ENCODE measurements at regions not wholly inside any gene's neighbourhood (a gene's known extent, or its start where the extent isn't known, plus 50 kb on each side); places are given as distances from the start of the nearest gene placed in this dataset.

DNA sequence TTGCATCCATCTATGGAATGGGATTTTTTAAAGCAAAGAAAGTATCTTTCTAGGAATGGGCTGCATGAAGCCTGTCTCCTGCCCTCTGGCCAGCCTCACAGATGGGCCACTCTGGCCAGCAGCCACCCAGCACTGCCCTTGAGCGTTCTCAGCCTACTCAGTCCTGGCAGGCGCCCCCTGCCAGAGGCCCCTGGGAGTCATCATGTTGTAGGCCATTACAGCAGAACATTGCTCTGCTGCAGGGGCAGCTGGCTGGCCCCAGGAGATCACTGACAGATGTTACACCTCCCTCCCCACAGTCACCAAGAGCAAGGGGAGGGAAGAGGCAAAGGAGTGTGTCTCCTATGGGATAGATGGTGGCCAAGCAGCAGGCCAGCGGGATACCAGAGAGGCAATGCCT lies 363.7 kb downstream of the NXPE2 start:
- Histone ChIP-seq H3K4me2 (ENCODE audit: low read length) (no peak overlapping the region), H3K79me2 (ENCODE audit: control insufficient read depth, low read length) (no peaks in the 10 kb centered on the region), H3F3A (ENCODE audit: control insufficient read depth, insufficient read depth) (no peaks in the 10 kb centered on the region), H4K20me1 (ENCODE audit: control insufficient read depth, insufficient read depth, low read depth, low read length) (no peaks in the 10 kb centered on the region), H3K9me3 (ENCODE audit: control insufficient read depth, insufficient read depth, low read length) (no peaks in the 10 kb centered on the region), H3K4me1 (ENCODE audit: control insufficient read depth, low read length) (no peaks in the 10 kb centered on the region), H3K36me3 (ENCODE audit: control insufficient read depth, low read length) (no peaks in the 10 kb centered on the region), H3K4me3 (ENCODE audit: low read length) (no peak overlapping the region), H3K27me3 (ENCODE audit: control insufficient read depth, low read length) (no peaks in the 10 kb centered on the region), H3K9me2 (replicated peaks; ENCODE audit: control insufficient read depth, low read length) (no peaks in the 10 kb centered on the region), H3K27ac (ENCODE audit: low read depth, low read length) (no peak overlapping the region)
- TF ChIP-seq EZH2phosphoT487 (IDR thresholded peaks at IDR 0.05; ENCODE audit: borderline replicate concordance, low read length), result no peak
- TF ChIP-seq, protein P1, sequence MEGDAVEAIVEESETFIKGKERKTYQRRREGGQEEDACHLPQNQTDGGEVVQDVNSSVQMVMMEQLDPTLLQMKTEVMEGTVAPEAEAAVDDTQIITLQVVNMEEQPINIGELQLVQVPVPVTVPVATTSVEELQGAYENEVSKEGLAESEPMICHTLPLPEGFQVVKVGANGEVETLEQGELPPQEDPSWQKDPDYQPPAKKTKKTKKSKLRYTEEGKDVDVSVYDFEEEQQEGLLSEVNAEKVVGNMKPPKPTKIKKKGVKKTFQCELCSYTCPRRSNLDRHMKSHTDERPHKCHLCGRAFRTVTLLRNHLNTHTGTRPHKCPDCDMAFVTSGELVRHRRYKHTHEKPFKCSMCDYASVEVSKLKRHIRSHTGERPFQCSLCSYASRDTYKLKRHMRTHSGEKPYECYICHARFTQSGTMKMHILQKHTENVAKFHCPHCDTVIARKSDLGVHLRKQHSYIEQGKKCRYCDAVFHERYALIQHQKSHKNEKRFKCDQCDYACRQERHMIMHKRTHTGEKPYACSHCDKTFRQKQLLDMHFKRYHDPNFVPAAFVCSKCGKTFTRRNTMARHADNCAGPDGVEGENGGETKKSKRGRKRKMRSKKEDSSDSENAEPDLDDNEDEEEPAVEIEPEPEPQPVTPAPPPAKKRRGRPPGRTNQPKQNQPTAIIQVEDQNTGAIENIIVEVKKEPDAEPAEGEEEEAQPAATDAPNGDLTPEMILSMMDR (IDR thresholded peaks at IDR 0.05; ENCODE audit: low read depth, low read length, poor library complexity, severe bottlenecking), result no peak

DNA sequence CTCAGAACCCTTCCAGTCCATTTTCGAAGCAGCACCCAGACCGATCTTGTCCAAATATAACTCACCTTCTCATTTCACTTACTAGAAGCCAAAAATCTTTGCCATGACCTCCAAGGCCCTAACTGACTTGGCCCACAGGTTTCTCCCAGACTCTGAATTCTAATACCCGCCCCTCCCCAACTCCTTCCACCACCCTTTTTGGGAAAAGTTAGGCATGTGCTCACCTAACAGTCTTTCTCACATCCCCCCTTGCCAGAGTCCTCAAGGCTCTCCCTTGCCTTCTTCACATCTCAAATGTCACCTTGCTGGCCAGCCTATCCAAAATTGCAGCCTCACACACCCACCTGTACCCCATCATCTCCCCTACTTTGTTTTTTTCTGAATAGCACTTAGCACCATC lies 369.3 kb downstream of the NXPE2 start:
- Histone ChIP-seq H3K27me3 (ENCODE audit: control insufficient read depth, low read length) (no peaks in the 10 kb centered on the region), H3K4me2 (ENCODE audit: low read length) (no peak overlapping the region), H3K9me3 (ENCODE audit: control insufficient read depth, insufficient read depth, low read length) (no peaks in the 10 kb centered on the region), H3K4me1 (ENCODE audit: control insufficient read depth, low read length) (no peaks in the 10 kb centered on the region), H3K79me2 (ENCODE audit: control insufficient read depth, low read length) (no peaks in the 10 kb centered on the region), H3K4me3 (ENCODE audit: low read length) (no peak overlapping the region), H3F3A (ENCODE audit: control insufficient read depth, insufficient read depth) (no peaks in the 10 kb centered on the region), H4K20me1 (ENCODE audit: control insufficient read depth, insufficient read depth, low read depth, low read length) (no peaks in the 10 kb centered on the region), H3K9me2 (replicated peaks; ENCODE audit: control insufficient read depth, low read length) (no peaks in the 10 kb centered on the region), H3K36me3 (ENCODE audit: control insufficient read depth, low read length) (no peaks in the 10 kb centered on the region), H3K27ac (ENCODE audit: low read depth, low read length) (no peak overlapping the region)
- TF ChIP-seq, protein P1 (IDR thresholded peaks at IDR 0.05; ENCODE audit: low read depth, low read length, poor library complexity, severe bottlenecking), result no peak
- no peak for TF ChIP-seq EZH2phosphoT487 (IDR thresholded peaks at IDR 0.05; ENCODE audit: borderline replicate concordance, low read length)

DNA sequence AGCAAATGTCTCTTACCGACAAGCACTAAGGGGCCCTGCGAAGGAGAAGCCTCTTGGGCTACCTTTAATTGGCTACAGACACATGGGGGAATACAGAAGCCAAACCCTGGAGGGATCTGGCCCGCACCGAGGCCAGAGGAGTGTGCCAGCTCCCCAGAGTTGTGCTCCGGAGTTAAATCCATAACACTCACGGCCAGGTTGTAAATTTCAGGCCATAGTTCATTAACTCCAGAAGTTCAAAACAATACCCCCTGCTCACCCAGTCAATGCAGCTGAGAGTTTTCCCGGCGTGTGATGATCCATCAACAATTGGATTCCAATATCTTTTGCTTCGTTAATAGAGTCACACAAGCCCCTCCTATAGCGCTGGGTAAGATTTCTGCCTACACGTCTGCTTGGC lies 371.5 kb downstream of the NXPE2 start:
- Histone ChIP-seq H3K79me2 (ENCODE audit: control insufficient read depth, low read length) (no peaks in the 10 kb centered on the region), H4K20me1 (ENCODE audit: control insufficient read depth, insufficient read depth, low read depth, low read length) (no peaks in the 10 kb centered on the region), H3K9me3 (ENCODE audit: control insufficient read depth, insufficient read depth, low read length) (no peaks in the 10 kb centered on the region), H3F3A (ENCODE audit: control insufficient read depth, insufficient read depth) (no peaks in the 10 kb centered on the region), H3K27ac (ENCODE audit: low read depth, low read length) (no peak overlapping the region), H3K4me2 (ENCODE audit: low read length) (no peak overlapping the region), H3K36me3 (ENCODE audit: control insufficient read depth, low read length) (no peaks in the 10 kb centered on the region), H3K27me3 (ENCODE audit: control insufficient read depth, low read length) (no peaks in the 10 kb centered on the region), H3K9me2 (replicated peaks; ENCODE audit: control insufficient read depth, low read length) (no peaks in the 10 kb centered on the region), H3K4me1 (ENCODE audit: control insufficient read depth, low read length) (no peaks in the 10 kb centered on the region), H3K4me3 (ENCODE audit: low read length) (no peak overlapping the region)
- TF ChIP-seq, protein P1 (IDR thresholded peaks at IDR 0.05; ENCODE audit: low read depth, low read length, poor library complexity, severe bottlenecking), result no peak
- TF ChIP-seq EZH2phosphoT487 (IDR thresholded peaks at IDR 0.05; ENCODE audit: borderline replicate concordance, low read length), result no peak

DNA sequence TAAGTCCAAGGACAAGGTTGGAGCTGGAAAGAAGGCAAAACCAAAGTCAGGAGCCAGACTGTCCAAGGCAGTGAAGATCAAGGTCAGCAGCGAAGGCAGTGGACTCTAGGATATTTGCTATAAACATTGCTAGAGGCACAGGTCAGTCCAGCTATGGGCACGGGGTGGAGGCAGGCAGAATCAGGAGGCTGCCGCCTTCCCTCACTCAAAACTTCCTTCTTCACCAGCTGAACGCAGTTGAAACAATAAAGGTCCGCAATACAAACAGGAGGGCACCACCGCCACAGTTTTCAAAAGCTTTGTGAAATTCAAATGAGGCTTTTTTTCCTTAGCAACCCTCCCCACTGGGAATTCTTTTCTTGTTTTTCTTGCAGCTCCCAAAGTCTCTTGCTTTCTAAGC lies 372.4 kb downstream of the NXPE2 start:
- no peaks in the 10 kb centered on the region for H4K20me1 ChIP-seq (ENCODE audit: control insufficient read depth, insufficient read depth, low read depth, low read length)
- H3F3A ChIP-seq (ENCODE audit: control insufficient read depth, insufficient read depth), result no peaks in the 10 kb centered on the region
- no peaks in the 10 kb centered on the region for H3K9me2 ChIP-seq (replicated peaks; ENCODE audit: control insufficient read depth, low read length)
- H3K4me2 ChIP-seq (ENCODE audit: low read length), result no peak overlapping the region
- no peaks in the 10 kb centered on the region for H3K27me3 ChIP-seq (ENCODE audit: control insufficient read depth, low read length)
- TF ChIP-seq, protein P1 (IDR thresholded peaks at IDR 0.05; ENCODE audit: low read depth, low read length, poor library complexity, severe bottlenecking), result no peak
- TF ChIP-seq EZH2phosphoT487 (IDR thresholded peaks at IDR 0.05; ENCODE audit: borderline replicate concordance, low read length), result no peak
- H3K36me3 ChIP-seq (ENCODE audit: control insufficient read depth, low read length), result no peaks in the 10 kb centered on the region
- no peaks in the 10 kb centered on the region for H3K79me2 ChIP-seq (ENCODE audit: control insufficient read depth, low read length)
- no peak overlapping the region for H3K4me3 ChIP-seq (ENCODE audit: low read length)
- H3K27ac ChIP-seq (ENCODE audit: low read depth, low read length), result no peak overlapping the region
- H3K4me1 ChIP-seq (ENCODE audit: control insufficient read depth, low read length), result no peaks in the 10 kb centered on the region
- H3K9me3 ChIP-seq (ENCODE audit: control insufficient read depth, insufficient read depth, low read length), result peaks cover under 1% of the 10 kb centered on the region; the same call in 1 of the 2 replicates
